Fibroblast of villous mesenchyme (primary cell): ENCODE measurements at regions not wholly inside any gene's neighbourhood (a gene's known extent, or its start where the extent isn't known, plus 50 kb on each side); places are given as distances from the start of the nearest gene placed in this dataset.
A peak's percentile ranks its signal among the peaks of the same experiment; 100 is the strongest.

Source experiments
- DNase-seq: peaks from one replicate; pipeline ENCODE4 v3.0.0-alpha.2; 2010; ENCODE audit warnings: low read depth
- H3K4me3 ChIP-seq: 2 replicates; pipeline ENCODE4 v1.5.1; 2011; ENCODE audit warnings: low read depth, mild to moderate bottlenecking, low read length
- CTCF ChIP-seq: IDR thresholded peaks from 2 replicates; pipeline ENCODE4 v1.5.1; 2012; ENCODE audit warnings: low read depth, mild to moderate bottlenecking, low read length; ENCODE audit not compliant: insufficient read depth

GRCh38 chr12:18895540-18895939, 157.6 kb downstream of the CAPZA3 start:
- no peak for TF ChIP-seq CTCF
- no peak overlapping the region for H3K4me3 ChIP-seq
- no peak for DNase-seq

- no peak for TF ChIP-seq CTCF
- no peak overlapping the region for H3K4me3 ChIP-seq
- peak; percentile 13 for DNase-seq
Measured at GRCh38 chr12:18895946-18896345, 158.0 kb downstream of the CAPZA3 start.

GRCh38 chr12:18897823-18898222, 159.9 kb downstream of the CAPZA3 start:
- no peak overlapping the region for H3K4me3 ChIP-seq
- no peak for DNase-seq
- no peak for TF ChIP-seq CTCF

GRCh38 chr12:18898470-18898869, 160.6 kb downstream of the CAPZA3 start:
- TF ChIP-seq CTCF, result no peak
- no peak overlapping the region for H3K4me3 ChIP-seq
- no peak for DNase-seq

- H3K4me3 ChIP-seq, result no peak overlapping the region
- no peak for DNase-seq
- TF ChIP-seq CTCF, result no peak
Measured at GRCh38 chr12:18899162-18899561, 161.2 kb downstream of the CAPZA3 start.

- no peak for TF ChIP-seq CTCF
- peak; percentile 37 for DNase-seq
- no peak overlapping the region for H3K4me3 ChIP-seq
Measured at GRCh38 chr12:18899678-18900317, 161.9 kb downstream of the CAPZA3 start.

- TF ChIP-seq CTCF, result no peak
- DNase-seq, result no peak
- no peak overlapping the region for H3K4me3 ChIP-seq
Measured at GRCh38 chr12:18905134-18905533, 167.2 kb downstream of the CAPZA3 start.
